Pancreas (tissue), 10 donors: ENCODE measurements at regions not wholly inside any gene's neighbourhood (a gene's known extent, or its start where the extent isn't known, plus 50 kb on each side); places are given as distances from the start of the nearest gene placed in this dataset.
"Not testable (repeated sequence)": the region's sequence is repeated elsewhere in the genome, so short reads cannot be mapped to it uniquely, and the experiment has no call there.

Experiments used
- ATAC-seq, 4 donors: fragments of 200-7000 bp; cut with Tn5 transposase; one replicate each; pipeline versions ENCODE4 v1.8.0 to v1.9.1; 2020; ENCODE audit warnings: mild to moderate bottlenecking in 4 of 4, moderate library complexity in 4 of 4
- DNase-seq, 6 donors: peaks; one replicate each; pipeline ENCODE4 v3.0.0-alpha.2; 2020
- FAIRE-seq: peaks from 2 replicates; lab custom pipeline; 2012; peaks lifted over from hg19 to GRCh38; lab: Jason Lieb, UNC
- H3K27ac ChIP-seq, 4 donors: fragments of 200-600 bp; sonication (generic); 1 replicate in 3 of 4; 2 replicates in 1 of 4; pipeline versions ENCODE4 v1.5.0 to v1.8.0; 2020
- H3K27me3 ChIP-seq, 4 donors: fragments of 200-600 bp; one replicate each; pipeline ENCODE4 v1.8.0; 2021
- H3K36me3 ChIP-seq, 3 donors: fragments of 200-600 bp; sonication (generic) in 1 of 3; one replicate each; pipeline versions ENCODE4 v1.5.0 to v1.8.0; 2020 to 2021
- H3K4me1 ChIP-seq, 3 donors: fragments of 200-600 bp; one replicate each; pipeline ENCODE4 v1.8.0; 2021
- H3K4me3 ChIP-seq, 4 donors: fragments of 200-600 bp; sonication (generic) in 2 of 4; one replicate each; pipeline versions ENCODE4 v1.5.0 to v1.8.0; 2020 to 2021
- H3K9me3 ChIP-seq, 4 donors: fragments of 200-600 bp; one replicate each; pipeline ENCODE4 v1.8.0; 2021
- CTCF ChIP-seq, 4 donors: fragments of 200-600 bp; sonication (generic) in 3 of 4; IDR thresholded peaks; one replicate each; pipeline versions ENCODE4 v1.5.0 to v1.8.0; 2021; ENCODE audit warnings: antibody characterized with exemption in 4 of 4
- WGBS, 2 donors: extraction: QIAGEN DNeasy Blood & Tissue Kit; methylation state at CpG; one replicate each; pipeline ENCODE4 v1.1.7; 2013; 5-methylcytosine and 5-hydroxymethylcytosine counted together
- intact Hi-C, 3 donors: fragments of 100-400 bp; cut with DNase I; formaldehyde crosslinking; loops; one replicate each; pipeline versions ENCODE4 v1.11.1 to v1.14.2; 2022
- donor health status: healthy with polysubstance abuse.
- donor health status: DM: no; HTN: no; CAD: no; lungs with moderate emphysema.
- donor health status: DM: no; HTN: no; CAD: no.
- donor health status: control.
- donor health status: control.
- donor health status: Bipolar disorder and iron deficiency.
- donor health status: DM: yes; HTN: yes; CAD: no.
- donor health status: DM: no; HTN: no; CAD: no.
- donor health status: DM: no; HTN: no; CAD: no.
- donor health status: DM: yes; HTN: yes; CAD: no.

GRCh38 chrX:127457161-127457560 lies 595.0 kb downstream of the ACTRT1 start:
- Histone ChIP-seq H3K27me3 (no peaks in the 10 kb centered on the region), H3K4me1 (no peaks in the 10 kb centered on the region), H3K36me3 (no peaks in the 10 kb centered on the region), H3K9me3 (no peaks in the 10 kb centered on the region), H3K4me3 (no peak overlapping the region), H3K27ac (no peak overlapping the region)
- no peak for DNase-seq
- no peak for FAIRE-seq
- ATAC-seq, result no peak
- intact Hi-C loops, result no loop called here
- TF ChIP-seq CTCF (IDR thresholded peaks at IDR 0.05), result no peak

- 4 to 14% methylated on average over 2 of the region's 2 CpGs for WGBS, 2 donors
- Histone ChIP-seq H3K36me3 (no peaks in the 10 kb centered on the region), H3K27ac (no peak overlapping the region), H3K27me3 (peaks cover 0 to 5% (median 0%) of the 10 kb centered on the region in 4 donors), H3K9me3 (no peaks in the 10 kb centered on the region), H3K4me3 (no peak overlapping the region), H3K4me1 (no peaks in the 10 kb centered on the region)
- FAIRE-seq, result peak; percentile 75
- ATAC-seq, result no peak
- no peak for DNase-seq
- intact Hi-C loops, result no loop called here
- TF ChIP-seq CTCF (IDR thresholded peaks at IDR 0.05), result no peak
Observed at GRCh38 chrX:127439676-127440075, 612.5 kb downstream of the ACTRT1 start.

- ATAC-seq (no peak), FAIRE-seq (no peak), DNase-seq (no peak)
- intact Hi-C loops, result no loop called here
- Histone ChIP-seq H3K9me3 (peaks cover 0 to 3% (median 0%) of the 10 kb centered on the region in 4 donors), H3K27ac (no peak overlapping the region), H3K36me3 (no peaks in the 10 kb centered on the region), H3K4me1 (no peaks in the 10 kb centered on the region), H3K27me3 (no peaks in the 10 kb centered on the region), H3K4me3 (no peak overlapping the region)
- WGBS, 2 donors, result 29 to 53% methylated on average over 2 of the region's 2 CpGs
- no peak for TF ChIP-seq CTCF (IDR thresholded peaks at IDR 0.05)
Observed at GRCh38 chrX:127405946-127406345, 586.4 kb downstream of the PRR32 start.

GRCh38 chrX:127404161-127404560 lies 584.6 kb downstream of the PRR32 start:
- H3K4me1 ChIP-seq, result no peaks in the 10 kb centered on the region
- FAIRE-seq (no peak), DNase-seq (no peak), ATAC-seq (no peak)
- 39 to 47% methylated on average over 1 of the region's 1 CpG for WGBS, 2 donors
- H3K4me3 ChIP-seq, result no peak overlapping the region
- H3K27ac ChIP-seq, result no peak overlapping the region
- peaks cover 0 to 3% (median 0%) of the 10 kb centered on the region in 4 donors for H3K9me3 ChIP-seq
- intact Hi-C loops, result no loop called here
- no peaks in the 10 kb centered on the region for H3K27me3 ChIP-seq
- H3K36me3 ChIP-seq, result no peaks in the 10 kb centered on the region
- no peak for TF ChIP-seq CTCF (IDR thresholded peaks at IDR 0.05)

GRCh38 chrX:127400231-127400630 lies 580.7 kb downstream of the PRR32 start:
- DNase-seq, H3K4me1 ChIP-seq, ATAC-seq, H3K27me3 ChIP-seq, FAIRE-seq, H3K9me3 ChIP-seq, H3K4me3 ChIP-seq, H3K27ac ChIP-seq, intact Hi-C loops, H3K36me3 ChIP-seq: not testable (repeated sequence)
- 37 to 52% methylated on average over 4 of the region's 4 CpGs for WGBS, 2 donors
